ENCODE measurements at regions not wholly inside any gene's neighbourhood (a gene's known extent, or its start where the extent isn't known, plus 50 kb on each side); places are given as distances from the start of the nearest gene placed in this dataset.

- 57 to 67% methylated on average over 25 of the region's 25 CpGs for WGBS, 2 experiments (ENCODE audit: low coverage in 1 of 2, low lambda C conversion rate in 2 of 2, missing lambda C conversion rate in 2 of 2)
- H3K4me3 ChIP-seq: no peak overlapping the region
- H3K27me3 ChIP-seq (replicated peaks; ENCODE audit: insufficient read depth): no peaks in the 10 kb centered on the region
- H3F3A ChIP-seq (ENCODE audit: insufficient read depth): no peaks in the 10 kb centered on the region
- H3K27ac ChIP-seq: no peak overlapping the region
- no peak overlapping the region for H2AFZ ChIP-seq
- H3K79me2 ChIP-seq (ENCODE audit: insufficient read depth): no peaks in the 10 kb centered on the region
- no peaks in the 10 kb centered on the region for H3K9me2 ChIP-seq (ENCODE audit: insufficient read depth)
- no peak overlapping the region for H3K9ac ChIP-seq
- no peaks in the 10 kb centered on the region for H3K4me1 ChIP-seq (ENCODE audit: insufficient read depth)
- no peaks in the 10 kb centered on the region for H4K20me1 ChIP-seq (ENCODE audit: insufficient read depth)
- H3K4me2 ChIP-seq (ENCODE audit: unreplicated experiment): no peak overlapping the region
- DNase-seq: no peak
- no peaks in the 10 kb centered on the region for H3K9me3 ChIP-seq (ENCODE audit: low read depth)
- in situ Hi-C loops (cut with MboI): no loop called here
- TF ChIP-seq EZH2 (IDR thresholded peaks at IDR 0.05; ENCODE audit: insufficient read depth, poor library complexity, severe bottlenecking) (no peak), EZH2phosphoT487 (IDR thresholded peaks at IDR 0.05; ENCODE audit: insufficient read depth, low read depth) (no peak)
- H3K36me3 ChIP-seq (ENCODE audit: low read depth): no peaks in the 10 kb centered on the region
Measured at GRCh38 chr11:70867281-70868047, 384.9 kb downstream of the SHANK2 start.

GRCh38 chr11:70868341-70868885 is 384.0 kb downstream of the SHANK2 start:
- in situ Hi-C loops (cut with MboI): no loop called here
- no peaks in the 10 kb centered on the region for H3K9me3 ChIP-seq (ENCODE audit: low read depth)
- 46 to 56% methylated on average over 8 of the region's 8 CpGs for WGBS, 2 experiments (ENCODE audit: low coverage in 1 of 2, low lambda C conversion rate in 2 of 2, missing lambda C conversion rate in 2 of 2)

GRCh38 chr11:70869054-70869453 is 383.3 kb downstream of the SHANK2 start:
- Histone ChIP-seq H3K27me3 (replicated peaks; ENCODE audit: insufficient read depth) (no peaks in the 10 kb centered on the region), H3K9me3 (ENCODE audit: low read depth) (no peaks in the 10 kb centered on the region), H2AFZ (no peak overlapping the region), H3K9ac (no peak overlapping the region), H3K4me2 (ENCODE audit: unreplicated experiment) (no peak overlapping the region), H3K36me3 (ENCODE audit: low read depth) (no peaks in the 10 kb centered on the region), H3K4me1 (ENCODE audit: insufficient read depth) (no peaks in the 10 kb centered on the region), H4K20me1 (ENCODE audit: insufficient read depth) (no peaks in the 10 kb centered on the region), H3K27ac (no peak overlapping the region), H3K9me2 (ENCODE audit: insufficient read depth) (no peaks in the 10 kb centered on the region), H3K79me2 (ENCODE audit: insufficient read depth) (no peaks in the 10 kb centered on the region), H3F3A (ENCODE audit: insufficient read depth) (no peaks in the 10 kb centered on the region), H3K4me3 (no peak overlapping the region)
- 44 to 53% methylated on average over 10 of the region's 10 CpGs for WGBS, 2 experiments (ENCODE audit: low coverage in 1 of 2, low lambda C conversion rate in 2 of 2, missing lambda C conversion rate in 2 of 2)
- TF ChIP-seq EZH2 (IDR thresholded peaks at IDR 0.05; ENCODE audit: insufficient read depth, poor library complexity, severe bottlenecking) (no peak), EZH2phosphoT487 (IDR thresholded peaks at IDR 0.05; ENCODE audit: insufficient read depth, low read depth) (no peak)
- no peak for DNase-seq
- in situ Hi-C loops (cut with MboI): no loop called here

More at GRCh38 chr11:70868341-70868885, 384.0 kb downstream of the SHANK2 start:
- Histone ChIP-seq H3K27me3 (replicated peaks; ENCODE audit: insufficient read depth) (no peaks in the 10 kb centered on the region), H4K20me1 (ENCODE audit: insufficient read depth) (no peaks in the 10 kb centered on the region), H3K9me2 (ENCODE audit: insufficient read depth) (no peaks in the 10 kb centered on the region), H2AFZ (no peak overlapping the region), H3K27ac (no peak overlapping the region), H3K79me2 (ENCODE audit: insufficient read depth) (no peaks in the 10 kb centered on the region), H3K36me3 (ENCODE audit: low read depth) (no peaks in the 10 kb centered on the region), H3K4me2 (ENCODE audit: unreplicated experiment) (no peak overlapping the region), H3K4me3 (no peak overlapping the region), H3K4me1 (ENCODE audit: insufficient read depth) (no peaks in the 10 kb centered on the region), H3K9ac (no peak overlapping the region), H3F3A (ENCODE audit: insufficient read depth) (no peaks in the 10 kb centered on the region)
- no peak for DNase-seq
- TF ChIP-seq EZH2 (IDR thresholded peaks at IDR 0.05; ENCODE audit: insufficient read depth, poor library complexity, severe bottlenecking) (no peak), EZH2phosphoT487 (IDR thresholded peaks at IDR 0.05; ENCODE audit: insufficient read depth, low read depth) (no peak)

- no peaks in the 10 kb centered on the region for H4K20me1 ChIP-seq (ENCODE audit: insufficient read depth)
- no peak overlapping the region for H3K9ac ChIP-seq
- no peaks in the 10 kb centered on the region for H3K4me1 ChIP-seq (ENCODE audit: insufficient read depth)
- H3K9me3 ChIP-seq (ENCODE audit: low read depth): no peaks in the 10 kb centered on the region
- TF ChIP-seq EZH2phosphoT487 (IDR thresholded peaks at IDR 0.05; ENCODE audit: insufficient read depth, low read depth) (no peak), EZH2 (IDR thresholded peaks at IDR 0.05; ENCODE audit: insufficient read depth, poor library complexity, severe bottlenecking) (no peak)
- WGBS, 2 experiments (ENCODE audit: low coverage in 1 of 2, low lambda C conversion rate in 2 of 2, missing lambda C conversion rate in 2 of 2): 36 to 37% methylated on average over 12 of the region's 12 CpGs
- no peak overlapping the region for H2AFZ ChIP-seq
- H3K79me2 ChIP-seq (ENCODE audit: insufficient read depth): no peaks in the 10 kb centered on the region
- no peak overlapping the region for H3K27ac ChIP-seq
- H3K4me2 ChIP-seq (ENCODE audit: unreplicated experiment): no peak overlapping the region
- H3K9me2 ChIP-seq (ENCODE audit: insufficient read depth): no peaks in the 10 kb centered on the region
- peak; percentile 32 for DNase-seq
- no peaks in the 10 kb centered on the region for H3K27me3 ChIP-seq (replicated peaks; ENCODE audit: insufficient read depth)
- in situ Hi-C loops (cut with MboI): no loop called here
- H3K4me3 ChIP-seq: no peak overlapping the region
- H3K36me3 ChIP-seq (ENCODE audit: low read depth): no peaks in the 10 kb centered on the region
- no peaks in the 10 kb centered on the region for H3F3A ChIP-seq (ENCODE audit: insufficient read depth)
Measured at GRCh38 chr11:70871881-70872280, 380.5 kb downstream of the SHANK2 start.

Measured in GM23248 (cell line).